H1 (cell line): ENCODE measurements at regions not wholly inside any gene's neighbourhood (a gene's known extent, or its start where the extent isn't known, plus 50 kb on each side); places are given as distances from the start of the nearest gene placed in this dataset.

Experiments used
- GTF2F1 ChIP-seq: IDR thresholded peaks from 2 replicates; pipeline ENCODE4 v1.6.1; 2012; ENCODE audit warnings: low read depth, low read length, improper control_type of control experiment, borderline replicate concordance
- MAX ChIP-seq: IDR thresholded peaks from 2 replicates; pipeline ENCODE4 v1.6.1; 2012; ENCODE audit warnings: inconsistent platforms
- PHF8 ChIP-seq: fragments of 200-600 bp; sonication (generic); conservative IDR thresholded peaks from 2 replicates; pipeline ENCODE4 v1.7.1; 2012; ENCODE audit warnings: low read depth, mild to moderate bottlenecking, inconsistent platforms, low read length, moderate library complexity

GRCh38 chr19:13599681-13600080, 93.4 kb upstream of the CACNA1A start (continued):
- TF ChIP-seq PHF8 (no peak), GTF2F1 (no peak), MAX (no peak)
